ENCODE measurements at regions not wholly inside any gene's neighbourhood (a gene's known extent, or its start where the extent isn't known, plus 50 kb on each side); places are given as distances from the start of the nearest gene placed in this dataset.
"Not testable (repeated sequence)": the region's sequence is repeated elsewhere in the genome, so short reads cannot be mapped to it uniquely, and the experiment has no call there.

DNA sequence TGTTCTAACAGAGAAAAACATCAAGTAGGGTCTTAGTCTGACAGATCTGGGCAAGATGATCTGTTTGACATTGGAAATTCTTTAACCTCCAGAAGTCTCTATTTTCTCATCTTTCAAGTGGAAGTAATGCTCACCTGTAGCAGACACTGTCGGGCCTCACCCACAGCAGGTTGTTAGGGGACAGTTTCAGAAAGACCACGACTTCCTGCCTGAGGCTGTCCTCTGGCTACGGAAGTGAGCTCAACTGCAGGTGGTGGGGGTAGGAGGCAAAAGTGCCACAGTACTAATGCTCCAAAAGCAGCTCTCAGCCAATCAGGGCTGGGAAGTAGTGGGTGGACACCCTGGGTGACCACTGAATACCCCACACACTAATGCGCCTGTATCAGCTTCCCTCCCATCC lies 111.4 kb upstream of the TOPAZ1 start:
- DNase-seq = no peak

DNA sequence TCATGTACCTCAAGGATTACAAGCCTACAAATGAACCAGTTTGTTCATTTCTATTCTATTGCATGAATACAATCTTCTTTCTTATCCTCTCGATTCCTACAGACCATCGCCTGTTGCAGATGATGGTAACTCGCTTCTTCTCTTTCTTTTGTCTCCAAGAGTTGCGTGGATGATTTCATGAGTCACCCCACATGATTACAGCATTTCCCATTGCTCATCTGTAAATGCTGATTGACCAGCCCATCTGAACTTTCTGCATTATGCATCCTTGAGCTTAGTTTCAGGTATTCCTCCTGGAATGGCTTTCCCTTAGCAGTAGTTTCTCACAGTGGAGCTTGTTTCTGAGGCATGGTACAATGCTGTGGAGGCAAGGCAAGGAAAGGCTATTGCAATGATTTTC lies 109.6 kb upstream of the TOPAZ1 start:
- no peak for DNase-seq

DNA sequence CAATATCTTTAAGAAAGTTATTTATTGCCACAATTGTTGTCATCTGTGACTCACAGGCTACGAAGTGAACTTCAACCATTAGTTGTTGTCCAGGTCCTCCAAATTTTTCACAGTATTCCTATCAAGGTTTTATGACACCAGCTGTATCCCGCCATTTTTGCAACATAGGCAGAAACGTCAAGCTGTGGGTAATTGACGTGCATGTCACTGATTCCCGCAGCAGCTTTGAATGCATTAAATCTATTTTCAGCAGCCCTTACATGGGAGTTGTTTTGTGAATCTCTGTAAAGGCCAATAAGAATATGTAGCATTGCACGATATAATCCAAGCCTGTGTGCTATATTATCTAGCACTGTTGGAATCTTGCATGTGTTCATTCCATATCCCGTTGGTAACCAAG lies 109.1 kb upstream of the TOPAZ1 start:
- no peak for DNase-seq

DNA sequence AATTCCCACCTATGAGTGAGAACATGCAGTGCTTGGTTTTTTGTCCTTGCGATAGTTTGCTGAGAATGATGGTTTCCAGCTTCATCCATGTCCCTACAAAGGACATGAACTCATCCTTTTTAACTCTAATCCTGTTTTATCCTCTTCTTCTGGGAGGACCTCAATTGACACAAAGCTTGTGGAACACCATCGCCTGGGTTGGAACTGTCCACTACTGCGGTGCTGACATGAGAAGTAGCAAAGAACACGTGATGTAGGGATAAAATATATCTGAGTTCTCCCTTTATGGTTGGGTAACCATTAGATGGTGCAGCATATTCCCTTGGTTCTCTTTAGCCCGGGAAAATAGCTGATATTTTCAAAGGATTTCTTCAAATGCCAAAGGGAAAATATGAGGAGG lies 105.3 kb upstream of the TOPAZ1 start:
- DNase-seq = no peak

DNA sequence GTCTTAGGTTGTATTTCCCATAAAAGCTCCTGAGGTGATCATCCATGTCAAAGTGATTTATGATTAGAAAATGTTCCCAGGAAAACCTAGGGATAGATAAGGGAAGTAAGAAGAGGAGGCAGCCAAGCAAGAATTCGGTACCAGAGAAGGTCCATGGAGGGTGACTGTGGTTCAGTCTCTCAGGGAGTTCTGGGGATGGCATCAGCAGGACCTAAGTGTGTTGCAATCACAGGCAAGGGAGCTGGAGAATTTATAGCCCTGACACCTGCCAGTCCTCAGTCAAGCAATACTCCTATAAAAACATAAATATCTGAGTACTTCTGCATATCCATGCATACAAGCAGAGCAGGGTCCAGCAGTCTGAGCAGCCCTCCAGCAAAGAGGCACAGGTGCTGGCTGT lies 95.6 kb upstream of the TOPAZ1 start:
- DNase-seq = no peak

DNA sequence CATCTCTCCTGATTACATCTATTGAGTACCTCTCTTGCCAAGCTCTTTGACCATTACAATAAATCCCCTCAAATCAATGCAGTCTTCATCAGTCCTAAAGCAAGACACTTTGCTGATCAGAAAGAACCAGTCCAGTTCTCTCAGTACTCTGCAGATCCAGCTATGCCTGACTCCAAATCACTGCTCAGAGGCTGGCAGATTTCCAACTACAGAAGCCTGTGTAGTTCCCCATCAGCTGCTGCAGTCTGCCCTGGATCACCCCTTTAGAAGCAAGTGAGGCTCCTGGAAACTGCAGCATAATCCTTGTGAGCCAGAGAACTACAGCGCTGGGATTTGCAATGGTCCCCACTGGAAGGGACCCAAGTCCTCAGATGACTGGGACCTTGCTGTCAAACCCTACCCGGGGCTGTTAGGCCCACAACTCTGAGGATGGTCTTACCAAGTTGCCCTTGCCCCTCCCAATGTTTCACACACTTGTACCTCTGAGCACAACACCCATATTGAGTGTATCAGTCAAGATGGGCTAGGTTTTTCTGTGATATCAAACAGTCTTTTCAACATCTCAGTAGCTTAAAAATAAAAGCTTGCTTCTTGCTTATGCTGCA lies 81.9 kb upstream of the TOPAZ1 start:
- DNase-seq = no peak

DNA sequence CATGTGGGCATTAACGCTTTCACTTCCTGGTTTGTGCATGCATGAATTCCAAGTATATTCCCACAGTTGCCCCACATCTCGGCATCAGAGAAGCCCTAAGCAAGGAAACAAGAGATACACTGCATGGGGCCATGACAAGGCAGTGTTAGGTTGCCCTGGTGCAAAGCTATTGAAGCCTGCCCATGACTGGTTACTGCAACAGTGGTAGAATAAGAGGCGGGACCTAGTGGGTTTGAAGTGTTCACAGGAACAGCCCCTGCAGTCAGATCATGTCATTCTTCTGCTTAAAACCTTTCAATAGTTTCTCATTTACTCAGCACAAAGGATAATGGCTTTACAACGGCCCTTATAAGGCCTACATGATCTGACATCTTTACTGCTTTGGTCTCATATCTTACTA lies 80.9 kb upstream of the TOPAZ1 start:
- no peak for DNase-seq

DNA sequence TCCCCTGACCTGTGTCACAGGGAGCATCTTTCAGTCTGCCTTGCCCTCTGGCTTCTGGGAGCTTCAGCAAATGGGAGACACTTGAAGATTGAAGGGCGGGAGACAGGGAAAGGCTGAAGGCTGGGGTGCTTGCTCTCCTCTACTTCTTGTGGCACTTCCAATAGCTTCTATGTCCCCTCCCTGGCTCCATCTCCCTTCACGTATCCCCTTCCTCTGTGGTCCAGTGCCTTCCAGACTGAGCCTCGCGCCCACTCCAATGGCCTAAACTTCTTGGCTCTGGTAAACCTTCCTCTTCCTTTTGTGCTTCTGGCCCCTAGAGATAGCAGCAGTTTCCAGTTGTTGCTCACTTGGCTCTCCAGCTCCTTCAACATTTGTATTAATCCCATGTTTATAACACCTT lies 69.8 kb upstream of the TOPAZ1 start:
- no peak for DNase-seq

DNA sequence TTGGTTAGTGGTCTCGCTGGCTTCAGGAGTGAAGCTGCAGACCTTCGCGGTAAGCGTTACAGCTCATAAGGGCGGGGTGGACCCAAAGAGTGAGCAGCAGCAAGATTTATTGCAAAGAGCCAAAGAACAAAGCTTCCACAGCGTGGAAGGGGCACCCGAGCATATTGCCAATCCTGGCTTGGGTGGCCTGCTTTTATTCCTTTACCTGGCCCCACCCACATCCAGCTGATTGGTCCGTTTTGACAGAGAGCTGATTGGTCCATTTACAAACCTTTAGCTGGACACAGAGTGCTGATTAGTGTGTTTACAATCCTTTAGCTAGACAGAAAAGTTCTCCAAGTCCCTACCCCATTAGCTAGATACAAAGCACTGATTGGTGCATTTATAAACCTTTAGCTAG lies 69.0 kb upstream of the TOPAZ1 start:
- DNase-seq = not testable (repeated sequence)

DNA sequence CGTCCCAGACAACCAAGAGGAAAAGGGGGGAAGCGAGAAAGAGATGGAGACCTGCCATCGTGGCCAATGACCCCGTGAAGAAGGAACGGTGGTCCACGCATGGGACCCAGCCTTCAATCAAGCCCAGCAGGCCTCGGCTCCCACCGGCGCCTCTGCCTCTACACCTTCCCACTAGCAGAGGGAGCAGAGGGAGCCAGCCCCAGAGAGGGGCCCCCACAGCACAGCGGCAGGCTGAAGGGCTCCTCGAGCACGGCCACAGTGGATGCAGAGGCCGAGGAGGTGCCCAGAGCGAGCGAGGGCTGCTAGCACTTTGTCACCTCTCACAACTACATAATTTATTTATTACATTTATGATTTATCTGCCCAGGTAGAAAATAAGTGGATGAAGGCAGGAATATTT lies 68.4 kb upstream of the TOPAZ1 start:
- no peak for DNase-seq

DNA sequence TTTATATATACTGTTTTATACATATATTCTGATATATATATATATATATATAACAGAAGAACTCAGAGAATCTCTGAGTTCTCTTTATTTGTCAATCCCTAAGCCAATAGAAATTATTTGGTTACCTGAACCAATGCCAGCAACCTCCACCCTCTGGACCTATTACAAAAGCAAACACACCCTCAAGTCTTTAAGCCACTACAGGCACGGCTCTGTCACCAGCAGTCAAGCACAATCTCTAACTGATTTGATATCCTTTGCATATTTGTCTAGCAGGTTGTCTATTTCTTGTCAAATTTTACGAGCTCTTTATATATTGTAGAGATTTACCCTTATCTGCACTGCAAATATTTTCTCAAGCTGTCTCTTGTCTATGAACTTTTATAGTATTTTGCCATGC lies 66.6 kb upstream of the TOPAZ1 start:
- no peak for DNase-seq

DNA sequence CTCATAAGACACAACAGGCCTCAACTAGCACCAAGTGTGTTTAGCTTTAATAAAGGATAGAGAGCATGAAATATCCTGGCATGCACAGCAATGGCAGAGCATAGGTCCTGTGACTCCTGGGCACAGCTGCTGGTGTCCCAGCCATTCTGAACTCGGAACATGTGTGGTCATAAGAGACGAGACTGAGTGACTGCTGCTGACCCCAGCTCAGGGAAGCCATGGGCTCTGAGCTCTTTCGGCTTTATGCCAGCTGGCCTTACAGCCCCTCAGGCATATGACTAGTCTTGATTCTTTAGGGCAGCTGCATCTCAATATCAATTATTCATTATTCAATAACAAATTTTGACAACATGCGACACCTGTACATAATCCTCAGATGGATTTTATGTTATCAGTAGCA lies 62.4 kb upstream of the TOPAZ1 start:
- DNase-seq = no peak

DNA sequence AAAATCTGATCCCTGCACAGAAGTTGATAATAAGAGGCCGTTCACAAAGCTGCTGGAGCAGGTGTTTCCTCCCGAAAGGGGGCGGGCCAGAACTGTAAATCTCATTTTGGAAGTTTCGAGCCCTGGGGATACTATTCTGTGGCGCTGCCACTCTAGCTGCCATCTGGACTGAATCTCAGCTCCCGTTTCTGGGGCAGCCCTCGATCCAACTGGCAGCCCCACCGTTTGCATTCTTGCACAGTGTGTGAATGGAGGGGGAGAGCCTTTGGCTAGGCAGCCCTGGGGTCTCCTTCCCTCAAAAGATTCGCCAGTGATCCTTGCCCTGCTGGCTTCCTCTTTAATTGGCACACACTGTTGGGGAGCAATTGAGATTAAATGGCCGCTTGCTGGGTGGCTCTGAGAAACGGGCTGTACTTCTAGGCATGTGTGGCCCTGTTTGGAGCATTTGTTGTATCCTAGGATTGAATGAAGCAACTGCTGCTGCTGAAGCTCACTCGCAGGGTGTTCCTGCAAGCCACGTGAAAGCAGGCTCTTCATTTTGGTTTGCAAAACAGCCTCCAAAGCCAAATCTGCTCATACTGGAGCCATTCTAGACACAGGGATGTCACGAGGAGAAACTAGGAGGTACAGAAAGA lies 57.2 kb upstream of the TOPAZ1 start:
- DNase-seq = no peak

DNA sequence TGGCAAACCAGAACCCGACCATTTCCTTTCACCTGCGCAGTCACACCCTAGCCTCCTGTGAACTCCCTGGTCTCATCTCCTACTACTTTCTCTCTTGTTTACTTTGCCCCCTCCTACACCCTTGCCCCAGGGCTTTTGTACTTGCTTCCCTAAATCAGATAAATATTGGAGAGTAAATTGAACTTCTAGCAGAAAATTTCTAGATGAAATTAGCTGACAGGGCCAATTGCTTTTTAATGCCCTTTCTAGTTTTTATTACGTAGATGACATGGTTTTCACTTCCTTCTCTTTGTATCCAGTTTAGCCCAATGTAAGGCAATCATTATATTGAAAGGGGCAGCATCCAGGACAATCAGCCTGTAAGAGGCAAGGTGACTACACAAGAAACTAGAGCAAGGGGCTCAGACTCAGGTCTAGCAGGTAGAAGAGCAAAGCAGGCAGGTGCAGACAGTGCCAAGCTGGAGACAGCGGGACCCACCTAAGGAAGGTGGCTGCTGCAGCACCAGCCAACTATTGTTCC lies 56.2 kb upstream of the TOPAZ1 start:
- DNase-seq = no peak

DNA sequence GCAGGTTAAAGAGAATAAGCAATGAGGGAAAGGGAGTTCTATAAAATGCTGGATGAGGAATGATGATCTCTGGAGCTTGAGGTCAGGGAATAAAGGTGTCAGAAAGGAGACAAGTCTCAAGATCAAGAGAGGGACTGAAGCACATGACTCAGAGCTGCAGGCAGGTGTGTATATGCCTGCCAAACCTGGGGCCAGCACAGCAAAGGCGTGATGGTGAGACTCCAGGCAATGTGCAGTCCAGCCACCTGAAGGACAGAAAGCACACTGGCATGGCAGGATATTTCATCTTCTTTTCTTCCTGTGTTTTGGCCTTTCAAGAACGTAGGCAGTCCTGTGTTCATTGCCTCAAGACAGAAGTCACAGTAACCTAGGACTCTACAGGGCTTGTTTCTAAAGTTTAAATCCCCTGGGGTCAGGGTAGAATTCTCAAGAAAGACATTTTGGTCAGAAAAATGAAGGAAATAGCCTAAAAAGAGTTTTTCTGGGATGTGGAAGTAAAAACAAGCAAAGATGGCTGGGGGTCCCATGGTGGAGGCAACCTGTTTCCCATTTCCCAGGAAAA lies 55.5 kb upstream of the TOPAZ1 start:
- DNase-seq = no peak

DNA sequence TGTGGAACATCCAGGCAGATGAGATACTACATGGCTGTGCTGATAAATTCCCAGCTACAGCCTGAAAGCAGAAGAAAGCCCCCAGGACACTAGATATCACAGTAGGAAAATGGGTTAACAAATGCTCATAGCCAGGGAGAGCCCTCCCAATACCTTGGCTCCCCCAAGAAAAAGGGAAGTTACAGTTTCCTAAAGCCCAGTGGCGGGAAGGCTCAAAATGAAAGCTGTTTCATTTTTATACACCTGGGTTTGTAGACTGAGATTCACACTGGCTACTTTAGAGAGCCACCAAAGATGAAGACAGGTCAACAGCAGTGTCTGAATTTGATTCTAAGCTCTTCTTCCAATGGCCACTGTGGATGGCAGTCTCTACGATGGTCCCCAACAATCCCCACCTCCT lies 55.0 kb upstream of the TOPAZ1 start:
- no peak for DNase-seq

Measured in right lung (tissue), 2 donors.